ELR (cell line): ENCODE measurements at regions not wholly inside any gene's neighbourhood (a gene's known extent, or its start where the extent isn't known, plus 50 kb on each side); places are given as distances from the start of the nearest gene placed in this dataset.
"Not testable (repeated sequence)": the region's sequence is repeated elsewhere in the genome, so short reads cannot be mapped to it uniquely, and the experiment has no call there.

ENCODE experiments used
- DNase-seq: peaks from one replicate; pipeline ENCODE4 v3.0.0-alpha.2; 2015; ENCODE audit warnings: low read depth

- not testable (repeated sequence) for DNase-seq
Observed at GRCh38 chr4:73671348-73671747, 51.1 kb upstream of the RASSF6 start.

- no peak for DNase-seq
Observed at GRCh38 chr4:73673286-73673685, 53.0 kb upstream of the RASSF6 start.

GRCh38 chr4:73674451-73674919 lies 54.2 kb upstream of the RASSF6 start:
- peak; percentile 48 for DNase-seq

- DNase-seq = no peak
Observed at GRCh38 chr4:73675623-73676022, 55.4 kb upstream of the RASSF6 start.

- DNase-seq = no peak
Observed at GRCh38 chr4:73676136-73676535, 55.9 kb upstream of the RASSF6 start.

- peak; percentile 46 for DNase-seq
Observed at GRCh38 chr4:73676861-73677323, 56.7 kb upstream of the RASSF6 start.

- DNase-seq = peak; percentile 71
Observed at GRCh38 chr4:73679836-73680235, 59.6 kb upstream of the RASSF6 start.

GRCh38 chr4:73681776-73682175 lies 58.6 kb upstream of the CXCL8 start:
- no peak for DNase-seq

GRCh38 chr4:73682508-73682907 lies 57.9 kb upstream of the CXCL8 start:
- no peak for DNase-seq

GRCh38 chr4:73683033-73683432 lies 57.3 kb upstream of the CXCL8 start:
- DNase-seq = no peak

- DNase-seq = no peak
Observed at GRCh38 chr4:73683456-73683855, 56.9 kb upstream of the CXCL8 start.

GRCh38 chr4:73684097-73684496 lies 56.3 kb upstream of the CXCL8 start:
- DNase-seq = no peak

- no peak for DNase-seq
Observed at GRCh38 chr4:73685052-73685451, 55.3 kb upstream of the CXCL8 start.

- DNase-seq = peak; percentile 30
Observed at GRCh38 chr4:73687421-73687820, 52.9 kb upstream of the CXCL8 start.

GRCh38 chr4:73690051-73690738 lies 50.2 kb upstream of the CXCL8 start:
- DNase-seq = peak; percentile 83
